Keratinocyte (primary cell): ENCODE measurements at regions not wholly inside any gene's neighbourhood (a gene's known extent, or its start where the extent isn't known, plus 50 kb on each side); places are given as distances from the start of the nearest gene placed in this dataset.

Source experiments
- EZH2 ChIP-seq: IDR thresholded peaks from one replicate; pipeline ENCODE4 v1.6.1; 2012; ENCODE audit warnings: inconsistent platforms, mild to moderate bottlenecking, low read length, moderate library complexity
- TF ChIP-seq, protein P1 (sequence below), 3 experiments: IDR thresholded peaks in 1 of 3; conservative IDR thresholded peaks in 1 of 3; optimal IDR thresholded peaks in 1 of 3; 2 replicates in 2 of 3; 3 replicates in 1 of 3; pipeline versions ENCODE3 to v1.5.1; 2011; ENCODE audit warnings: low read length in 3 of 3, mild to moderate bottlenecking in 3 of 3, moderate library complexity in 2 of 3, control low read depth in 1 of 3, inconsistent platforms in 1 of 3; ENCODE audit not compliant: insufficient read depth in 2 of 3; ENCODE audit errors: extremely low read depth in 1 of 3

DNA sequence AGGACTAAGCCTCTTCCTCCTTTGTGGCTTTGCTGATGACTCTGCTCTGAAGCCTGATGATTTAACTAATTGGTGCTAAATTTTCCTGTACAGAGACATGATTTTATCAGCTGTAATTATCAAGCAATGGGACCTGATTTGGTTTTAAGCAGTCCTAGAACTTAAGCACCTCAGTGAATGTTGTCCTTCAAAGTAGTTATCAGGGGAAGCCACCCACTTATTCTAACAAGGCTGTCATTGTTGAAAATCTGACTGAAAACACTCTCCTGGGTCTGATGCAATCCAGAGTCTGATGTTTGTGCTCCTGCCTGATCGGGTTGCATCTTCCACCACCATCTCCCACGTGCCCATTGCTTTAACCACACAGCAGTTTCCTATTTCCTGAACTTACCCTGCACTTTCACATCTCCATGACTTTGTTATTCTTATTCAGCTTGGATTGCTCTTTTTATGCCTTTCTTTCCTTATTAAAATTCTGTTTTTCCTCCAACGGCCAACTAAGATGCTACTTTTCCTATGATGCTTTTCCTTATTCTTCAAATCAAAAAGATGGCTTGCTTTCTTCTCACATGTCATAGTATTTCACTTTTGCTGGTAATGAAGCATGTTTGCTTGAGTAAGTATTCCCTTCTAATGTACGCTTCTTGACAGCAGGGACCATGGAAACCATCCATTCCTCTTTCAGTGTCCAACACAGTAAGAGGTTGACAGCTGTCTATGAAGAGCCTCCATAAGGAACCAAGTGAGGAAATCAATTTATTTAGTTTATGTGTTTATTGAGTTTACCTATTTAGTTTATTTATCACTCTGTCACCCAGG, 55.0 kb downstream of the S1PR1 start:
- TF ChIP-seq, protein P1, sequence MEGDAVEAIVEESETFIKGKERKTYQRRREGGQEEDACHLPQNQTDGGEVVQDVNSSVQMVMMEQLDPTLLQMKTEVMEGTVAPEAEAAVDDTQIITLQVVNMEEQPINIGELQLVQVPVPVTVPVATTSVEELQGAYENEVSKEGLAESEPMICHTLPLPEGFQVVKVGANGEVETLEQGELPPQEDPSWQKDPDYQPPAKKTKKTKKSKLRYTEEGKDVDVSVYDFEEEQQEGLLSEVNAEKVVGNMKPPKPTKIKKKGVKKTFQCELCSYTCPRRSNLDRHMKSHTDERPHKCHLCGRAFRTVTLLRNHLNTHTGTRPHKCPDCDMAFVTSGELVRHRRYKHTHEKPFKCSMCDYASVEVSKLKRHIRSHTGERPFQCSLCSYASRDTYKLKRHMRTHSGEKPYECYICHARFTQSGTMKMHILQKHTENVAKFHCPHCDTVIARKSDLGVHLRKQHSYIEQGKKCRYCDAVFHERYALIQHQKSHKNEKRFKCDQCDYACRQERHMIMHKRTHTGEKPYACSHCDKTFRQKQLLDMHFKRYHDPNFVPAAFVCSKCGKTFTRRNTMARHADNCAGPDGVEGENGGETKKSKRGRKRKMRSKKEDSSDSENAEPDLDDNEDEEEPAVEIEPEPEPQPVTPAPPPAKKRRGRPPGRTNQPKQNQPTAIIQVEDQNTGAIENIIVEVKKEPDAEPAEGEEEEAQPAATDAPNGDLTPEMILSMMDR (optimal IDR thresholded peaks at IDR 0.05 in 1 of 3, IDR thresholded peaks at IDR 0.05 in 1 of 3, conservative IDR thresholded peaks at IDR 0.05 in 1 of 3; ENCODE audit: extremely low read depth in 1 of 3, insufficient read depth in 2 of 3, low read length in 3 of 3) = no peak
- TF ChIP-seq EZH2 = no peak
